Parathyroid adenoma (tissue), 2 donors: ENCODE measurements at regions not wholly inside any gene's neighbourhood (a gene's known extent, or its start where the extent isn't known, plus 50 kb on each side); places are given as distances from the start of the nearest gene placed in this dataset.

Experiments used
- H2AFZ ChIP-seq: fragments of 300-600 bp; sonication (generic); one replicate; pipeline ENCODE4 v1.7.0; 2017; ENCODE audit warnings: antibody characterized with exemption, mild to moderate bottlenecking
- H3K27ac ChIP-seq: fragments of 300-600 bp; sonication (generic); one replicate; pipeline ENCODE4 v1.7.0; 2017
- H3K27me3 ChIP-seq: fragments of 300-600 bp; sonication (generic); one replicate; pipeline ENCODE4 v1.7.0; 2017; ENCODE audit warnings: low read length; ENCODE audit not compliant: control insufficient read depth, insufficient read depth
- H3K36me3 ChIP-seq: fragments of 300-600 bp; sonication (generic); one replicate; pipeline ENCODE4 v1.7.0; 2017; ENCODE audit warnings: low read length; ENCODE audit not compliant: control insufficient read depth, insufficient read depth
- H3K4me1 ChIP-seq: fragments of 300-600 bp; sonication (generic); one replicate; pipeline ENCODE4 v1.7.0; 2017; ENCODE audit warnings: control low read depth
- H3K4me2 ChIP-seq: fragments of 300-600 bp; sonication (generic); one replicate; pipeline ENCODE4 v1.7.0; 2017; ENCODE audit warnings: low read length
- H3K4me3 ChIP-seq: fragments of 300-600 bp; sonication (generic); one replicate; pipeline ENCODE4 v1.7.0; 2017; ENCODE audit warnings: low read depth, low read length
- H3K79me2 ChIP-seq: fragments of 300-600 bp; sonication (generic); one replicate; pipeline ENCODE4 v1.7.0; 2017; ENCODE audit warnings: control low read depth
- H3K9ac ChIP-seq: fragments of 300-600 bp; sonication (generic); one replicate; pipeline ENCODE4 v1.7.0; 2017; ENCODE audit warnings: mild to moderate bottlenecking
- H3K9me3 ChIP-seq: fragments of 300-600 bp; sonication (generic); one replicate; pipeline ENCODE4 v1.7.0; 2017; ENCODE audit warnings: low read length; ENCODE audit not compliant: control insufficient read depth
- TF ChIP-seq, protein P1 (sequence below): fragments of 300-600 bp; sonication (generic); IDR thresholded peaks from one replicate; pipeline ENCODE4 v1.7.0; 2017; ENCODE audit warnings: antibody characterized with exemption, mild to moderate bottlenecking
- donor health status: primary hyperparathyroidism.

GRCh38 chr3:68342426-68342825, 589.9 kb downstream of the TAFA4 start:
- no peaks in the 10 kb centered on the region for H3K27me3 ChIP-seq
- no peak overlapping the region for H3K27ac ChIP-seq
- no peaks in the 10 kb centered on the region for H3K9me3 ChIP-seq
- no peaks in the 10 kb centered on the region for H3K79me2 ChIP-seq
- no peak overlapping the region for H3K4me2 ChIP-seq
- no peak overlapping the region for H3K9ac ChIP-seq
- H2AFZ ChIP-seq = no peak overlapping the region
- TF ChIP-seq, protein P1, sequence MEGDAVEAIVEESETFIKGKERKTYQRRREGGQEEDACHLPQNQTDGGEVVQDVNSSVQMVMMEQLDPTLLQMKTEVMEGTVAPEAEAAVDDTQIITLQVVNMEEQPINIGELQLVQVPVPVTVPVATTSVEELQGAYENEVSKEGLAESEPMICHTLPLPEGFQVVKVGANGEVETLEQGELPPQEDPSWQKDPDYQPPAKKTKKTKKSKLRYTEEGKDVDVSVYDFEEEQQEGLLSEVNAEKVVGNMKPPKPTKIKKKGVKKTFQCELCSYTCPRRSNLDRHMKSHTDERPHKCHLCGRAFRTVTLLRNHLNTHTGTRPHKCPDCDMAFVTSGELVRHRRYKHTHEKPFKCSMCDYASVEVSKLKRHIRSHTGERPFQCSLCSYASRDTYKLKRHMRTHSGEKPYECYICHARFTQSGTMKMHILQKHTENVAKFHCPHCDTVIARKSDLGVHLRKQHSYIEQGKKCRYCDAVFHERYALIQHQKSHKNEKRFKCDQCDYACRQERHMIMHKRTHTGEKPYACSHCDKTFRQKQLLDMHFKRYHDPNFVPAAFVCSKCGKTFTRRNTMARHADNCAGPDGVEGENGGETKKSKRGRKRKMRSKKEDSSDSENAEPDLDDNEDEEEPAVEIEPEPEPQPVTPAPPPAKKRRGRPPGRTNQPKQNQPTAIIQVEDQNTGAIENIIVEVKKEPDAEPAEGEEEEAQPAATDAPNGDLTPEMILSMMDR = no peak
- no peaks in the 10 kb centered on the region for H3K4me1 ChIP-seq
- no peaks in the 10 kb centered on the region for H3K36me3 ChIP-seq
- H3K4me3 ChIP-seq = no peak overlapping the region

DNA sequence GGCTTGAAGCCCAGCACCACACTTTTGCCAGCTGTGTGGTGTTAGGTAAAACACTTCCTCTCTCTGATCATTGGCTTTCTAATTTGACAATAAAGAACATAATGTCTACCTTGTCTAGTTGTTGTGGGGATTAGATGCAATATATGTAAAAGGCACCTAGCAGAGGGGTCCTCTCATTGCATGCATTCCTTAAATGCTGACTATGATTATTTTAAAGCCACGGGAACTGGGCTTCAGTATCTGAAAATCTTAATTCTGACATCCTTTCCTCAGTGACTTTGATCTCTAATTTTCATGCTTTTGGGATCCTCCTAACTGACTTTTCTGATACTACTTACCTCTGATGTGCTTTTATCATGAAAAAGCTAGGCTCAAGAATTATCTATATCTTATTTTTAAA, 596.3 kb downstream of the TAFA4 start:
- Histone ChIP-seq H2AFZ (no peak overlapping the region), H3K9ac (no peak overlapping the region), H3K4me2 (no peak overlapping the region), H3K36me3 (no peaks in the 10 kb centered on the region), H3K4me1 (no peaks in the 10 kb centered on the region), H3K9me3 (no peaks in the 10 kb centered on the region), H3K4me3 (no peak overlapping the region), H3K79me2 (no peaks in the 10 kb centered on the region), H3K27me3 (no peaks in the 10 kb centered on the region), H3K27ac (no peak overlapping the region)
- TF ChIP-seq, protein P1 = no peak

DNA sequence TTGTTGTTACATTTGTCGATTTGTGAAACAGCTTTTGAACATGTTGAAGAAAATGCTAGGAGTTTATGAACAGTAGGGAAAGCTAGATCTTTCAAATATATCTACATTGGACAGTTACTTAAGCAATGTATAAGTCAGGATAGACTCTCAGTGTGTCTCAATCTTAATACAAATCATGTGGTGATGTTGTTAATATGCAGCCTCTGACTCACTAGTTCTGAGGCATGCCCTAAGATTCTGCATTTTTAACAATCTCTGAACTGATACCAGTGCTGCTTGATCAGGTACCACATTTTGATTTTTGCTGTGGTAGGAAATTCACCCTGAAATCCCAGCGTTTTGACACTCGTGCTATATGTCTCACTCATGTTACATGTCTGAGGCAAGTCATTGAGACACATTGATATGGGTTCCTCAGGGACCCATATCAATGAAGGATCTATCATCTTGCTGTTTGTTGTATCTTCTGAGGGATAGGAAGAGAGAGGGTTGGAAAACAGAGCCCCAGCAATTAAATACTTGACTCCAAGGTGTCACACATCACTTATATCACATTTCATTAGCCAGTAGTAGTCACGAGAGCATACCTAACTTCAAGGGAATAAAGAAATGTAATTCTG, 597.9 kb downstream of the TAFA4 start:
- Histone ChIP-seq H3K4me1 (no peaks in the 10 kb centered on the region), H3K36me3 (no peaks in the 10 kb centered on the region), H3K9me3 (no peaks in the 10 kb centered on the region), H2AFZ (no peak overlapping the region), H3K27ac (no peak overlapping the region), H3K27me3 (no peaks in the 10 kb centered on the region), H3K4me3 (no peak overlapping the region), H3K9ac (no peak overlapping the region), H3K79me2 (no peaks in the 10 kb centered on the region), H3K4me2 (no peak overlapping the region)
- TF ChIP-seq, protein P1 = no peak

DNA sequence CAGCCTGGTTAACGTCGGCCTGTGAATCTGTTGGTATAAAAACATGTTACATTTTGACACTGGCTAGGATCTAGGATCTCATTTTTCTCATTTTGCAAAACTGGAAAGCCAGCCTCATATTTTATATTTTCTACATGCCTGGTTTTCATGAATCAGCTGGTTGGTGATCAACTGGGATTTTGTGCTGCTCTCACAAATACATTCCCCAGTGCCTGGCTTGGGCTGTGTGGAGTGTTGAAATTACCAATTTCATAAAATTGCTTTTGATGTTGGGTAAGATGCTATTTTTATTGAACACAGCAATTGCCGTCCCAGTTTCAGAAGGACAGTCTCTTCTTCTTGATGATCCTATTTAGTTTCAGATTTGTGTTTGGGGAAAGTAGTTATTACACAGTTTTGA, 604.3 kb downstream of the TAFA4 start:
- Histone ChIP-seq H3K4me3 (no peak overlapping the region), H3K9ac (no peak overlapping the region), H3K4me1 (no peaks in the 10 kb centered on the region), H3K4me2 (no peak overlapping the region), H3K79me2 (no peaks in the 10 kb centered on the region), H2AFZ (no peak overlapping the region), H3K27ac (no peak overlapping the region), H3K27me3 (no peaks in the 10 kb centered on the region), H3K9me3 (no peaks in the 10 kb centered on the region), H3K36me3 (no peaks in the 10 kb centered on the region)
- TF ChIP-seq, protein P1 = no peak

GRCh38 chr3:68315964-68316363, 616.4 kb downstream of the TAFA4 start:
- TF ChIP-seq, protein P1 = no peak
- Histone ChIP-seq H3K27ac (no peak overlapping the region), H3K4me3 (no peak overlapping the region), H3K79me2 (no peaks in the 10 kb centered on the region), H2AFZ (no peak overlapping the region), H3K4me1 (no peaks in the 10 kb centered on the region), H3K36me3 (no peaks in the 10 kb centered on the region), H3K9me3 (no peaks in the 10 kb centered on the region), H3K27me3 (no peaks in the 10 kb centered on the region), H3K9ac (no peak overlapping the region), H3K4me2 (no peak overlapping the region)
